ENCODE measurements at regions not wholly inside any gene's neighbourhood (a gene's known extent, or its start where the extent isn't known, plus 50 kb on each side); places are given as distances from the start of the nearest gene placed in this dataset.
"Not testable (repeated sequence)": the region's sequence is repeated elsewhere in the genome, so short reads cannot be mapped to it uniquely, and the experiment has no call there.

DNA sequence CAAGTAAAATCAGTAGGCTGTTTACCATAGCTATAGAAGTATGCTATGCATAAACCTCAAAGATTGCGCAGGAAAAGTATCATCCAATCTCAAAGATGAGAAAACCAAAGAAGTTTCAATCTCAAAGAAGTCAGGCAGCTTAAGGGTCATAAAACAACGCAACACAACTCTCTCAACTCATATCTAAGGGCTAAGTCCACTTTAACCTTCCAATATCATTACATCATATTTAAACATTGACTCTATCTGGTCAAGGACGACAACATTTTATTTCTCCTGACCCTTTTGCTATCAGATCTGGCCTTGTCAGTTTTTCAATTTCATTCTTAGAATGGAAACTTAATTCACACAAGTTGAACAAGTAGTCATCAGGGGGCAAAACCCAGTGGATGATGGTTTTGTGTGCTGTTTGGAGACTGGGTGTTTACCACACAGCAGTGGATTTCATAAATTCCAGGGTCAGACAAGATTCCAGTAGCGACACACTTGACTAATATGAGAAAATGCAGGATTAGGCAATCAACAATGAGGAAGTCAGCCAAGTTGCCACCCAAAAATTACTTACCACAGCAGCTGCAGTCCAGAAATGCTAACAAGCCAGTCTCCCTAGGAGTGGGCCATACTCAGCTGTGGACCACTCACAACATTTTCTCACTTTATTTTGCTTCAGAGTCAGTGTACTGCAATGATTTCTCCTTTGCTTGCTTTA lies 108.7 kb upstream of the NBPF26 start:
- H3K27ac ChIP-seq (ENCODE audit: low read depth, low read length, poor library complexity, severe bottlenecking); CTCF ChIA-PET; H3K4me3 ChIP-seq (ENCODE audit: low read depth, low read length, poor library complexity, severe bottlenecking); H3K4me1 ChIP-seq (ENCODE audit: insufficient read depth, low read length, poor library complexity, severe bottlenecking); H3K9me3 ChIP-seq (ENCODE audit: low read depth, low read length, poor library complexity, severe bottlenecking); H3K27me3 ChIP-seq (replicated peaks; ENCODE audit: insufficient read depth, low read depth, low read length, poor library complexity); intact Hi-C loops (cut with micrococcal nuclease; ENCODE audit: unreplicated experiment); H3K36me3 ChIP-seq (ENCODE audit: insufficient read depth, low read length, poor library complexity, severe bottlenecking); DNase-seq (ENCODE audit: low spot score); POLR2A ChIA-PET (ENCODE audit: low non-redundant PET); BruUV-seq (replicated peaks): not testable (repeated sequence)

DNA sequence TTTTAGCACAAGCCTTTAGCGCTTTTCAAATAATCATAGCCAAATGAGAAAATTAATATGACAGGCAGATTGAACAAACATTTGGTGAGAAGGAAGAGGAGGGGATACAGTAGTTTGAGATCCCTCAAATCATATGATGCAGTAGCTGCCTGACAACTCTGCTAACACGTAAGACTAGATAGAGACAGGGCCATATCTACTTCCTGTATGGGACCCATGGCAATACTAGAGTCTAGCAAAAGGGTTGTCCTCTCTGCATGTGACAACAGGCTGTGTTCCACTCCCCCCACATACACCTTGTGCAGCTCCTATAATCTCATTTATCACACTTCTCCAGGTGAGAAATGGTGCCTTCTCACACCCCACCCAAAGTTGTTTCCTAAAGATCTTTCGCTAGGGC lies 106.3 kb upstream of the NBPF26 start:
- H3K27ac ChIP-seq (ENCODE audit: low read depth, low read length, poor library complexity, severe bottlenecking); BruUV-seq (replicated peaks); H3K36me3 ChIP-seq (ENCODE audit: insufficient read depth, low read length, poor library complexity, severe bottlenecking); H3K9me3 ChIP-seq (ENCODE audit: low read depth, low read length, poor library complexity, severe bottlenecking); H3K4me3 ChIP-seq (ENCODE audit: low read depth, low read length, poor library complexity, severe bottlenecking); H3K27me3 ChIP-seq (replicated peaks; ENCODE audit: insufficient read depth, low read depth, low read length, poor library complexity); CTCF ChIA-PET; intact Hi-C loops (cut with micrococcal nuclease; ENCODE audit: unreplicated experiment); H3K4me1 ChIP-seq (ENCODE audit: insufficient read depth, low read length, poor library complexity, severe bottlenecking); POLR2A ChIA-PET (ENCODE audit: low non-redundant PET); DNase-seq (ENCODE audit: low spot score): not testable (repeated sequence)

DNA sequence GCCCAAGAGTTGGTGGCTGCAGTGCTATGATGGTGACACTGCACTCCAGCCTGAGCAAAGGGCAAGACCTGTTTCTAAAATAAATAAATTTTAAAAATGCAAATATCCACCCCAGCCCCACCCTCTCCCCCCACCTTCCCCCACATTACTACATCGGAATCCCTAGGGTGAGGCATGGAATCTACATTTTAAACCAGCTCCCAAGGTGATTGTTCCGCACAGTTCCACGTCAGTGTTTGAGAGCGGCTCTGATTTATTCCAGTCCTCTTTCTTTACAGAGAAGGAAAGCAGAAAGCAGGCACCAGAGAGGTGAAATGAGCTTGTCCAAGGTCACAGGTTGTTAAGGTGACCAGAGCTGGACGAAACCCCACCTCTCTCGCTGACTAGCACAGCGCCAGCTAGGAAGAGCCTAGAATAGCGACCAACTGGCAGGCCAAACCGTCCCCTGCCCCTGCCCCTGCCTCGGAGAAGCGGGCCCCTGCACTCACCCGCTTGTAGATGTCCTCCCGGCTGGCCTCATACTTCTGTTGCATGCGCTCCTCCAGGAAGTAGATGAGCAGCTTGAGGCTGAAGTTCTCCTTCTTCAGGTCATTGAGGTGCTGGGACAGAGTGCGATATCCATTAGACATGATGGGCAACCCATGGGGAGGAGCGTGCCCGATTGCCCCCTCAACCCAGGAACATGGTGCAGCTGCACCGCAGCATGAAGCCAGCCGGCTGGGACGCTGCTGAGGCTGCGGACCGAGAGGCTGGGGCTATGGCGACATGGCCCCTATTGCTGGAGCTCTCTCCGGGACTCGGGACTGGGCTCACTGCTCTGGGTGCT lies 103.7 kb upstream of the NBPF26 start:
- BruUV-seq (replicated peaks); H3K4me1 ChIP-seq (ENCODE audit: insufficient read depth, low read length, poor library complexity, severe bottlenecking); CTCF ChIA-PET; POLR2A ChIA-PET (ENCODE audit: low non-redundant PET); intact Hi-C loops (cut with micrococcal nuclease; ENCODE audit: unreplicated experiment); DNase-seq (ENCODE audit: low spot score); H3K36me3 ChIP-seq (ENCODE audit: insufficient read depth, low read length, poor library complexity, severe bottlenecking); H3K4me3 ChIP-seq (ENCODE audit: low read depth, low read length, poor library complexity, severe bottlenecking); H3K9me3 ChIP-seq (ENCODE audit: low read depth, low read length, poor library complexity, severe bottlenecking); H3K27ac ChIP-seq (ENCODE audit: low read depth, low read length, poor library complexity, severe bottlenecking); H3K27me3 ChIP-seq (replicated peaks; ENCODE audit: insufficient read depth, low read depth, low read length, poor library complexity): not testable (repeated sequence)

DNA sequence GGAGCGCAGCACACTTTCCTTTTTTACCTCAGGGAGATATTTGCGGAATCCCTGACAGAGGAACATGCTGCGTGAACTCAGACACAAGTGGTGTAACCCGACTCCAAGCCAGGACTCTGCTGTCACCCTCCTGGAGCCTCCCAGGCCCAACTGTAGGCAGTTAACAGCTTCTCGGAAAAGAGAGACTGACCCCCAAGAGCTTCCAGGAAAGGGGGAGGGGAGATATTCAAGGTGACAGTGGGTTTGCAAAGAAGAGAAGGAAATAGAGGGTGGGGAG lies 103.1 kb upstream of the NBPF26 start:
- H3K4me1 ChIP-seq (ENCODE audit: insufficient read depth, low read length, poor library complexity, severe bottlenecking); H3K9me3 ChIP-seq (ENCODE audit: low read depth, low read length, poor library complexity, severe bottlenecking); H3K27ac ChIP-seq (ENCODE audit: low read depth, low read length, poor library complexity, severe bottlenecking); intact Hi-C loops (cut with micrococcal nuclease; ENCODE audit: unreplicated experiment); H3K36me3 ChIP-seq (ENCODE audit: insufficient read depth, low read length, poor library complexity, severe bottlenecking); CTCF ChIA-PET; POLR2A ChIA-PET (ENCODE audit: low non-redundant PET); DNase-seq (ENCODE audit: low spot score); H3K4me3 ChIP-seq (ENCODE audit: low read depth, low read length, poor library complexity, severe bottlenecking); BruUV-seq (replicated peaks); H3K27me3 ChIP-seq (replicated peaks; ENCODE audit: insufficient read depth, low read depth, low read length, poor library complexity): not testable (repeated sequence)

DNA sequence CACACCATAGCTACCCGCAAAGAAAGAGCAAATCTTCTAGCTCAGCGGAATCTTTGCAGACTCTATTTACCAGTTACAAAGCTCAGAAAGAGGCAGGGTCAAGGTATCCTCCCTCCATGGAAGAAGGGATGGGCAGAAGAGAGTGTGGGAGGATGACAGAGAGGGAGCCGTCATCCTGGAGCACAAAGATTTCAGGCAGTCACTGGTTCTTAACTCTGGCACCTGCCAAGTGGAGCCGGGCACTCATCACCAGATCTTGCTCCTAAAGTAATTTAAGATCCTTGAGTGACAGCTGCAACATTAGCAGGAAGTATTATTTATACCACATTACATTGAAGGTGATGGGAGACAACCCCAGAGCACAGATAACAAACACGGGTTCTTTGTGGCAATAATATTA lies 102.5 kb upstream of the NBPF26 start:
- H3K27ac ChIP-seq (ENCODE audit: low read depth, low read length, poor library complexity, severe bottlenecking); POLR2A ChIA-PET (ENCODE audit: low non-redundant PET); H3K27me3 ChIP-seq (replicated peaks; ENCODE audit: insufficient read depth, low read depth, low read length, poor library complexity); intact Hi-C loops (cut with micrococcal nuclease; ENCODE audit: unreplicated experiment); CTCF ChIA-PET; H3K9me3 ChIP-seq (ENCODE audit: low read depth, low read length, poor library complexity, severe bottlenecking); BruUV-seq (replicated peaks); H3K36me3 ChIP-seq (ENCODE audit: insufficient read depth, low read length, poor library complexity, severe bottlenecking); H3K4me1 ChIP-seq (ENCODE audit: insufficient read depth, low read length, poor library complexity, severe bottlenecking); DNase-seq (ENCODE audit: low spot score); H3K4me3 ChIP-seq (ENCODE audit: low read depth, low read length, poor library complexity, severe bottlenecking): not testable (repeated sequence)

DNA sequence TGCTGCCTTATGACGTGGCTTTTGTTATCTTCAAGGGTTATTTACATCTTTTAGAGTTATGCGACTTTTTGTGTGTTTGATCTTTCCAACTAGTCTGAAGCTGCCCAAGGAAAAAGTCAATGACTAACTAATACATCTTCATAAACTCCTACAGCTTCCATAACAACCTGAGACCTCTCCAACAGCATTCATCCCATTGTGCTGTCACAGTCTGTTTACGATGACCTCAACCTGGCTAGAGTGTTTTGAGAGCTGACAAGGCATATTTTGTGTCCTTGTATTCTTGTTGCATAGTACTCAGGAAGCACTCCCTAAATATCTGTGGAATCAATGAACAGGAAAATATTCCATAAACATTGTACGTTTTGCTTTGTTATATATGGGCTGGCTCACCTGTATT lies 100.2 kb upstream of the NBPF26 start:
- H3K36me3 ChIP-seq (ENCODE audit: insufficient read depth, low read length, poor library complexity, severe bottlenecking); H3K4me1 ChIP-seq (ENCODE audit: insufficient read depth, low read length, poor library complexity, severe bottlenecking); H3K27me3 ChIP-seq (replicated peaks; ENCODE audit: insufficient read depth, low read depth, low read length, poor library complexity); BruUV-seq (replicated peaks); DNase-seq (ENCODE audit: low spot score); H3K4me3 ChIP-seq (ENCODE audit: low read depth, low read length, poor library complexity, severe bottlenecking); CTCF ChIA-PET; H3K27ac ChIP-seq (ENCODE audit: low read depth, low read length, poor library complexity, severe bottlenecking); POLR2A ChIA-PET (ENCODE audit: low non-redundant PET); intact Hi-C loops (cut with micrococcal nuclease; ENCODE audit: unreplicated experiment); H3K9me3 ChIP-seq (ENCODE audit: low read depth, low read length, poor library complexity, severe bottlenecking): not testable (repeated sequence)

DNA sequence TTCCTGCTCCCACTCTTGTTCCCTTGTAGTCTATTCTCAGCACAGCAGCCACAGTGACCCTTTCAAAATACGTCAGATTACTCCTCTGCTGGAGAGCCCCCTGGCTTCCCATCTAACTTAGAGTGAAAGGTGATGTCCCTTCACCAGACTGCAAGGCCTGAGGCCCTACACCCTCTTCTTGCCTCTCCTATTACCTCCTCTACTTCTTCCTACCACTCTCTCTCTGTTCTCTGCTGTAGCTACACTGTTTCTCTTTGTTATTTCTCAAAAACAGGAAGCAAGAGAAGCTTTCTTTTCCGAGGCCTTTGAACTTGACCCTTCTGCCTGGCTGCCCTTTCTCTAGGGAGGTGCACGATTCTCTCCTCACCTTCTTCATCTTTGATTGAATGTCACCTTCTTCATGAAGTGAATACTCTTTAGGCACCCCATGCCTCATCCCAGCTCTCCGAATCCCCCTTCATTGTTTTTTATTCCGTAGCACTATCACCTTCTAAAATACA lies 99.1 kb upstream of the NBPF26 start:
- DNase-seq (ENCODE audit: low spot score); CTCF ChIA-PET; H3K4me1 ChIP-seq (ENCODE audit: insufficient read depth, low read length, poor library complexity, severe bottlenecking); H3K27me3 ChIP-seq (replicated peaks; ENCODE audit: insufficient read depth, low read depth, low read length, poor library complexity); H3K4me3 ChIP-seq (ENCODE audit: low read depth, low read length, poor library complexity, severe bottlenecking); H3K9me3 ChIP-seq (ENCODE audit: low read depth, low read length, poor library complexity, severe bottlenecking); BruUV-seq (replicated peaks); H3K27ac ChIP-seq (ENCODE audit: low read depth, low read length, poor library complexity, severe bottlenecking); intact Hi-C loops (cut with micrococcal nuclease; ENCODE audit: unreplicated experiment); POLR2A ChIA-PET (ENCODE audit: low non-redundant PET); H3K36me3 ChIP-seq (ENCODE audit: insufficient read depth, low read length, poor library complexity, severe bottlenecking): not testable (repeated sequence)
